ENCODE measurements at regions not wholly inside any gene's neighbourhood (a gene's known extent, or its start where the extent isn't known, plus 50 kb on each side); places are given as distances from the start of the nearest gene placed in this dataset.

DNA sequence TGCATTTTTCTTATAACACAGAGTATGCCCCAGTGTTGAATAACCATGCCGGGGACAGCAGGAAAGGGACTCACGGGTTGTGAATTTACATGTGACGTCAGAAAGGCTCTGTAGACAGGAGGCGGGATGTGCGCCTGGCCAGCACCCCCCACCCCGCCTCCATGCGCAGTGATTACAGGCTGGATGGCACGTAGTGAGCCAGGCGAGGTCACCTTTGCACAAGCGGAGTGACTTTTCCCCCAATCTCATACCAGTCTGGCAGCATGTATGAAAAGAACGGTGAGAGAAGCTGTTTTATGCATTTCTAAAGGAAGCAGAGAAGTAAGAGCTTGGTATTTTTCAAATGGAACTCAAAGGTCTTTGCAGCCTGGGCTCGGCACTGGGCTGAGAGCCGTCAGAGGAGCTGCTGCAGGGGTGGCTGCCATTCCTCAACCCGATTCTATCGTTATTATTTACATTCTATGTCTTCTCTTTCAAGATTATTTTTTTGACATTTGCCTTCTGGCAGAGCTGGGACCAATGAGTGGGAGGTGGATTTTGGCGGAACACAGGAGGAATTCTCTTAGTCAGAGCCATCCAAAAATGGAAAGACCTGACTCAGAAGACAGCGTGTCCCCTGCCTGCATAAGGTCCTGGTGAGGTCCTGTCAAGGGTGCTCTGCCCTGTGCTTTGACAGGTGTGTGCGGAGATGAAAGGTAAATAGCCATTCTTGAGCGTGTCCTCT, 115.6 kb upstream of the SLC45A1 start:
- peak; percentile 55 to 68 (median 61) for DNase-seq
- TF ChIP-seq, protein P1, sequence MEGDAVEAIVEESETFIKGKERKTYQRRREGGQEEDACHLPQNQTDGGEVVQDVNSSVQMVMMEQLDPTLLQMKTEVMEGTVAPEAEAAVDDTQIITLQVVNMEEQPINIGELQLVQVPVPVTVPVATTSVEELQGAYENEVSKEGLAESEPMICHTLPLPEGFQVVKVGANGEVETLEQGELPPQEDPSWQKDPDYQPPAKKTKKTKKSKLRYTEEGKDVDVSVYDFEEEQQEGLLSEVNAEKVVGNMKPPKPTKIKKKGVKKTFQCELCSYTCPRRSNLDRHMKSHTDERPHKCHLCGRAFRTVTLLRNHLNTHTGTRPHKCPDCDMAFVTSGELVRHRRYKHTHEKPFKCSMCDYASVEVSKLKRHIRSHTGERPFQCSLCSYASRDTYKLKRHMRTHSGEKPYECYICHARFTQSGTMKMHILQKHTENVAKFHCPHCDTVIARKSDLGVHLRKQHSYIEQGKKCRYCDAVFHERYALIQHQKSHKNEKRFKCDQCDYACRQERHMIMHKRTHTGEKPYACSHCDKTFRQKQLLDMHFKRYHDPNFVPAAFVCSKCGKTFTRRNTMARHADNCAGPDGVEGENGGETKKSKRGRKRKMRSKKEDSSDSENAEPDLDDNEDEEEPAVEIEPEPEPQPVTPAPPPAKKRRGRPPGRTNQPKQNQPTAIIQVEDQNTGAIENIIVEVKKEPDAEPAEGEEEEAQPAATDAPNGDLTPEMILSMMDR (IDR thresholded peaks at IDR 0.05): no peak
- no peaks in the 10 kb centered on the region for H3K4me1 ChIP-seq (ENCODE audit: low read depth)
- H3K4me3 ChIP-seq: no peak overlapping the region
- no peaks in the 10 kb centered on the region for H3K9me3 ChIP-seq
- peak; percentile 76 for ATAC-seq
- H3K36me3 ChIP-seq (ENCODE audit: low read depth): no peaks in the 10 kb centered on the region
- intact Hi-C loops (cut with DNase I, micrococcal nuclease): loop anchor here in 1 of 2 donors (10.0 kb wide), 1 partner anchor 68 kb away; no protein-coding TSS in a partner anchor

DNA sequence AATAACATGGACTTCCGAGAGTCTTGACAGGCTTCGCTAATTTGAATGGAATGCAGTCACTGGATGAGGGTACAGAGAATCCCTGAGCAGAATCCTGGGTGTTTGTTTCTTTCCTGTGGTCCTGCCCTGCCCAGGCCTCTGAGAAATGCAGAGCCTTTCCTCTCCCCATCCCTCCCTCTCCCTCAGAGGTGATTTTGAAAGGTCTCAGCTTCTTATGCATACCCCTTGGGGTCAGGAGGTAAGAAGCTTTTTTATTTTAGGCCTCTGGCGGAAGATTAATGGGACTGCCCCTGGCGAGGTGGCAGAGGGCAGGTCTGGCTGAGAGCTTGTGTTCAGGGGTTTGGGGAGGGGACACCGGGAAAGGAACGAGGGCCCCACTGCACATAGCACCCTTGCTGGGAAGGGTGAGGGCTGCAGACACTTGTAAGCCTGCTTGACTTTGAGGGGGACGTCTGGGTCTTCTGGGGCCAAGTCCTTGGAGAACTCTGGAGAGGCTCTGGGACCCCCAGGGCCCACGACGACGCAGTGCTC, 116.5 kb upstream of the SLC45A1 start:
- no peaks in the 10 kb centered on the region for H3K9me3 ChIP-seq
- TF ChIP-seq, protein P1 (IDR thresholded peaks at IDR 0.05): no peak
- H3K36me3 ChIP-seq (ENCODE audit: low read depth): no peaks in the 10 kb centered on the region
- ATAC-seq: no peak
- intact Hi-C loops (cut with DNase I, micrococcal nuclease): loop anchor here in 1 of 2 donors (10.0 kb wide), 1 partner anchor 67 kb away; no protein-coding TSS in a partner anchor
- no peaks in the 10 kb centered on the region for H3K4me1 ChIP-seq (ENCODE audit: low read depth)
- DNase-seq: no peak
- H3K4me3 ChIP-seq: no peak overlapping the region

DNA sequence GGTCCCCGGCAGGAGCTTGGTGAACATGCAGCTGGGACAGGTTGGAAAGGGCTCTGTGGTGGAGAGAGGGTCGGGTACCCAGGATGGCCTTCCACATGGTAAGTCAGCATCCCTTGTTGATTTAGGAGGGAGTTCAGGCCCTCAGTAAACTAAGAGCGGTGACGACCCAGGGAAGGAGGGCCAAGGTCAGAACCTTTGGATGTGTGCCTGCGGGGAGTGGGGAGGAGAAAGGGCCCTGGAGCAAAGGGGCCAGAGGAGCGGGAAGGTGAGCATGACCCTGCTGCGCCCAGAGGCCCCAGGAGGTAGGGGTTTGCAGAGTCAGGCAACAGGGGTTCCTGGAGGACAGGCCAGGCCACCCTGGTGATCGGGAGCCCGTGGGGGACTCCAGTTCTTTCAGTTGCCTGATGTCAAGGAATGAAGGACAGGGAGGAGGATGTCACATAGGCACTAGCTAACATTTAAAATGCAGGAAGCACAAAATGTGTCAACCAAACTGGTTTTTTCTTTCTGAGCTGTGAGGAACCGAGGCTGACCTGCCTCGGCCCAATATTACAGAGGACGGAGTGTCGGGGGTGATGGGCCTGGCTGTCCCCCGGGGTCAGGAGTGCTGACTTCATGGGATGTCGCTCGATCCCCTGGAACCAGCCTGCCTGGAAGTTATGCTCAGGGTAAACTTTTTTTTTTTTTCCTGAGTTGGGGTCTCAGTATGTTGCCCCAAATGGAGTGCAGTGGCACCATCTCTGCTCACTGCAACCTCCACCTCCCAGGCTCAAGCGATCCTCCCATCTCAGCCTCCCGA, 117.4 kb upstream of the SLC45A1 start:
- H3K4me3 ChIP-seq: no peak overlapping the region
- no peaks in the 10 kb centered on the region for H3K4me1 ChIP-seq (ENCODE audit: low read depth)
- ATAC-seq (no peak), DNase-seq (no peak)
- intact Hi-C loops (cut with DNase I, micrococcal nuclease): loop anchor here in 1 of 2 donors (10.0 kb wide), 1 partner anchor 66 kb away; no protein-coding TSS in a partner anchor
- H3K36me3 ChIP-seq (ENCODE audit: low read depth): no peaks in the 10 kb centered on the region
- H3K9me3 ChIP-seq: no peaks in the 10 kb centered on the region
- TF ChIP-seq, protein P1 (IDR thresholded peaks at IDR 0.05): no peak

DNA sequence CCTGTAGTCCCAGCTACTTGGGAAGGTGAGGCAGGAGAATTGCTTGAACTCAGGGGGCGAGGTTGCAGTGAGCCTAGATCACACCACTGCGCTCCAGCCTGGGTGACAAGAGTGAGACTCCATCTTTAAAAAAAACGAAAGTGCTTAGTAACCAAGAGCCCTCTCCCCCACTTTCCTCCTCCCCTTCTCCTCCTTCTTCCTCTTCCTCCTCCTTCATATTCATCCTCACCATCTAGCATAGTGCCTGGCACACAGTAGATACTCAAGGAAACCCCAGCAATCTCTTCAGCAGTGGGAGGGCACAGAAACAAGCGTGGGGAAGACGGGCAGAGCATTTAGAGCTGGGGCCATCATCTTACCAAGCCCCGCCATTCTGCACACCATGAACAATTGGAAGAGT, 119.4 kb upstream of the SLC45A1 start:
- TF ChIP-seq, protein P1 (IDR thresholded peaks at IDR 0.05): no peak
- ATAC-seq: no peak
- Histone ChIP-seq H3K4me1 (ENCODE audit: low read depth) (no peaks in the 10 kb centered on the region), H3K36me3 (ENCODE audit: low read depth) (no peaks in the 10 kb centered on the region), H3K4me3 (no peak overlapping the region), H3K9me3 (no peaks in the 10 kb centered on the region)
- intact Hi-C loops (cut with DNase I, micrococcal nuclease): no loop called here
- no peak for DNase-seq

DNA sequence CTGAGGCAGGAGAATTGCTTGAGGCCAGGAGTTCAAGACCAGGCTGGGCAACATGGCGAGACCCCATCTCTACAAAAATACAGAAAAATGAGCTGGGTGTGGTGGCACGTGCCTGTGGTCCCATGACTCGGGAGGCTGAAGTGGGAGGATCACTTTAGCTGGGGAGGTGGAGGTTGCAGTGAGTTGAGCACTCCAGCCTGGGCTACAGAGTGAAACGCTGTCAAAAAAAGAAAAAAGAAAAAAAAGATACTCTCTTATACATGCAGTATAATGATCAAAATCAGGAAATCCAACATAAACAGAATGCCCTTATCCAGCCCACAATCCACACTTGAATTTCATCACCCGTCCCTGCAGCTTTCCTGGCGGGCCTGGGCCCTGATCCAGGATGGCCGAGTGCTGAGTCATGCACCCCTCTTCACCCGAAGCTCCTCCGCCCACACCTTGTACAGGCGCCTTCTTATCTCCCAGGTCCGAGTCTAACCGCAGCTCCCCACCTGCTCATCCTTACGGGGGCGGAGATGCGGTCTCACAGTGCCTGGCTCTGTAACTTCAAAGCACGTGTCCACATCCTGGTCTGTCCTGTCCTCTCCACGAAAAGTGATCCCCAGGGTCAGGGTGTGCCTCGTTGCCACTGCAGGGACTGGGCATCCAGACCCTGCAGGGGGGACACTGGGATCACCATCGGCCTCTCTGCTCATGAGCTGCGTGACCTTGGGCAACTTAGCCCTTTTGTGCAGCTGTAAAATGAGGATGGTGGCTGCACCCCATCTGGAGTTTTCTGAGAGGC, 120.2 kb upstream of the SLC45A1 start:
- Histone ChIP-seq H3K4me1 (ENCODE audit: low read depth) (no peaks in the 10 kb centered on the region), H3K36me3 (ENCODE audit: low read depth) (no peaks in the 10 kb centered on the region), H3K4me3 (no peak overlapping the region), H3K9me3 (no peaks in the 10 kb centered on the region)
- intact Hi-C loops (cut with DNase I, micrococcal nuclease): no loop called here
- ATAC-seq (peak; percentile 63), DNase-seq (peak in 1 of 3 donors; percentile 41)
- TF ChIP-seq, protein P1 (IDR thresholded peaks at IDR 0.05): no peak
